Coronary artery (tissue), 2 donors: ENCODE measurements at regions not wholly inside any gene's neighbourhood (a gene's known extent, or its start where the extent isn't known, plus 50 kb on each side); places are given as distances from the start of the nearest gene placed in this dataset.

Source experiments
- DNase-seq: peaks from one replicate; pipeline ENCODE4 v3.0.0-alpha.2; 2017; ENCODE audit warnings: low spot score
- H3K27ac ChIP-seq, 2 donors: fragments of 200-600 bp; sonication (generic); one replicate each; pipeline ENCODE4 v1.5.1; 2016 to 2019
- H3K4me3 ChIP-seq: fragments of 200-600 bp; sonication (generic); 2 replicates; pipeline ENCODE4 v1.5.1; 2016; ENCODE audit warnings: mild to moderate bottlenecking, moderate library complexity
- CTCF ChIP-seq: fragments of 200-600 bp; sonication (generic); IDR thresholded peaks from one replicate; pipeline ENCODE4 v1.5.1; 2019; ENCODE audit warnings: antibody characterized with exemption

GRCh38 chr1:221023482-221023881 lies 144.2 kb downstream of the HLX start:
- Histone ChIP-seq H3K4me3 (no peak overlapping the region), H3K27ac (no peak overlapping the region)
- no peak for DNase-seq
- TF ChIP-seq CTCF, result no peak

- Histone ChIP-seq H3K4me3 (no peak overlapping the region), H3K27ac (no peak overlapping the region)
- no peak for TF ChIP-seq CTCF
- no peak for DNase-seq
Observed at GRCh38 chr1:221025501-221025900, 146.3 kb downstream of the HLX start.

GRCh38 chr1:221025956-221026355 lies 146.7 kb downstream of the HLX start:
- no peak for DNase-seq
- no peak overlapping the region for H3K4me3 ChIP-seq
- TF ChIP-seq CTCF, result no peak
- no peak overlapping the region for H3K27ac ChIP-seq

- no peak for DNase-seq
- no peak overlapping the region for H3K27ac ChIP-seq
- no peak for TF ChIP-seq CTCF
- H3K4me3 ChIP-seq, result no peak overlapping the region
Observed at GRCh38 chr1:221029981-221030649, 150.9 kb downstream of the HLX start.

- Histone ChIP-seq H3K27ac (no peak overlapping the region), H3K4me3 (no peak overlapping the region)
- no peak for DNase-seq
- TF ChIP-seq CTCF, result no peak
Observed at GRCh38 chr1:221030990-221031389, 151.7 kb downstream of the HLX start.

- no peak for TF ChIP-seq CTCF
- H3K4me3 ChIP-seq, result no peak overlapping the region
- H3K27ac ChIP-seq, result no peak overlapping the region
- DNase-seq, result no peak
Observed at GRCh38 chr1:221031458-221032203, 152.4 kb downstream of the HLX start.

GRCh38 chr1:221032204-221032585 lies 153.0 kb downstream of the HLX start:
- Histone ChIP-seq H3K4me3 (no peak overlapping the region), H3K27ac (no peak overlapping the region)
- no peak for TF ChIP-seq CTCF
- DNase-seq, result no peak
